ENCODE measurements at regions not wholly inside any gene's neighbourhood (a gene's known extent, or its start where the extent isn't known, plus 50 kb on each side); places are given as distances from the start of the nearest gene placed in this dataset.

DNA sequence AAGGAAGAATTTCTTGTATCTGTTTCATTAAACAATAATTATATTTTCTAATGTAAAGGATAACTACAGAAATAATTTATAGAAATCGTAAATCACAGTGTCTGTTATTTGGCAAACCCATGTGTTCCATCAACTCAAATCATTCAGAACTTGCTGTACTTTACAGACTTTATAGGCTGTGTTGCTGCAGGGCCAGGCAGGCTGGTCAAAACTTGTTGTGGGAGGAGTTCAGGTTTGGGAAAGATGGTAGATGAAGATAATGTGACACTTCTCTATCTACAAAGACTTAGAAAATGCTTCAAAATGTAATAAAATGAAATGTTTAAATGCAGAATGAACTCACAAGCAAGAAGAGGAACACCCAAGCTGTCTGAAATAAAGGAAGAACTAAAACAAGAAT lies 183.4 kb downstream of the SEMA6D start:
- H3K36me3 ChIP-seq (ENCODE audit: control insufficient read depth, insufficient read depth, low read length): no peaks in the 10 kb centered on the region
- H3K27me3 ChIP-seq (ENCODE audit: control insufficient read depth, insufficient read depth, low read length): no peaks in the 10 kb centered on the region
- no peaks in the 10 kb centered on the region for H3K4me1 ChIP-seq (ENCODE audit: control insufficient read depth, insufficient read depth, low read length)
- H3K27ac ChIP-seq (ENCODE audit: low read length): no peak overlapping the region
- TF ChIP-seq TCF7L2 (IDR thresholded peaks at IDR 0.05; ENCODE audit: low read depth, low read length): no peak
- TF ChIP-seq, protein P1, sequence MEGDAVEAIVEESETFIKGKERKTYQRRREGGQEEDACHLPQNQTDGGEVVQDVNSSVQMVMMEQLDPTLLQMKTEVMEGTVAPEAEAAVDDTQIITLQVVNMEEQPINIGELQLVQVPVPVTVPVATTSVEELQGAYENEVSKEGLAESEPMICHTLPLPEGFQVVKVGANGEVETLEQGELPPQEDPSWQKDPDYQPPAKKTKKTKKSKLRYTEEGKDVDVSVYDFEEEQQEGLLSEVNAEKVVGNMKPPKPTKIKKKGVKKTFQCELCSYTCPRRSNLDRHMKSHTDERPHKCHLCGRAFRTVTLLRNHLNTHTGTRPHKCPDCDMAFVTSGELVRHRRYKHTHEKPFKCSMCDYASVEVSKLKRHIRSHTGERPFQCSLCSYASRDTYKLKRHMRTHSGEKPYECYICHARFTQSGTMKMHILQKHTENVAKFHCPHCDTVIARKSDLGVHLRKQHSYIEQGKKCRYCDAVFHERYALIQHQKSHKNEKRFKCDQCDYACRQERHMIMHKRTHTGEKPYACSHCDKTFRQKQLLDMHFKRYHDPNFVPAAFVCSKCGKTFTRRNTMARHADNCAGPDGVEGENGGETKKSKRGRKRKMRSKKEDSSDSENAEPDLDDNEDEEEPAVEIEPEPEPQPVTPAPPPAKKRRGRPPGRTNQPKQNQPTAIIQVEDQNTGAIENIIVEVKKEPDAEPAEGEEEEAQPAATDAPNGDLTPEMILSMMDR (IDR thresholded peaks at IDR 0.05): no peak
- TF ChIP-seq SIN3A (IDR thresholded peaks at IDR 0.05; ENCODE audit: borderline replicate concordance, insufficient read depth, low read depth, low read length): no peak
- no peak for TF ChIP-seq POLR2AphosphoS5 (IDR thresholded peaks at IDR 0.05; ENCODE audit: low read depth, low read length)
- no peak for ATAC-seq
- intact Hi-C loops (cut with micrococcal nuclease; ENCODE audit: unreplicated experiment) (no loop called here), in situ Hi-C loops (cut with HindIII; ENCODE audit: low pct_unique_long_range_greater_than_20kb, low sequenced_read_pairs) (no loop called here)
- CTCF ChIA-PET: no interaction called here
- peaks cover 5% of the 10 kb centered on the region; the same call in 1 of the 2 replicates for H3K9me3 ChIP-seq (ENCODE audit: control insufficient read depth, insufficient read depth, low read depth, low read length)
- DNase-seq (ENCODE audit: low read depth, low spot score): no peak
- POLR2A ChIA-PET: no interaction called here
- BruUV-seq (replicated peaks): no TSS peak
- H3K4me3 ChIP-seq (ENCODE audit: low read depth in 2 of 2, low read length in 2 of 2): no peak overlapping the region

DNA sequence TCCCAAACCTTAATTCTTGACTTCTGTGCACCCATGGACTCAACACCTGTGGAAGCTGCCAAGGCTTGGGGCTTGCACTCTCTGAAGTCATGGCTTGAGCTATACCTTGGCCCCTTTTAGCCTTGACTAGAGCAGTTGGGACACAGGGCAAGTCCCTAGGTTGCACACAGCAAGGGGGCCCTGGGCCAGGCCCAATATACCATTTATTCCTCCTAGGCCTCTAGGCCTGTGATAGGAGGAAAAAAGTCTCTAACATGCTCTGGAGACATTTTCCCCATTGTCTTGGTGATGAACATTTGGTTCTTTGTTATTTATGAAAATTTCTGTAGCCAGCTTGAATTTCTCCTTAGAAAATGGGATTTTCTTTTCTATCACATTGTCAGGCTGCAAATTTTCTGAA lies 186.1 kb downstream of the SEMA6D start:
- intact Hi-C loops (cut with micrococcal nuclease; ENCODE audit: unreplicated experiment): no loop called here
- Histone ChIP-seq H3K27me3 (ENCODE audit: control insufficient read depth, insufficient read depth, low read length) (no peaks in the 10 kb centered on the region), H3K36me3 (ENCODE audit: control insufficient read depth, insufficient read depth, low read length) (no peaks in the 10 kb centered on the region), H3K4me3 (ENCODE audit: low read depth in 2 of 2, low read length in 2 of 2) (no peak overlapping the region), H3K4me1 (ENCODE audit: control insufficient read depth, insufficient read depth, low read length) (no peaks in the 10 kb centered on the region), H3K9me3 (ENCODE audit: control insufficient read depth, insufficient read depth, low read depth, low read length) (peaks cover 5% of the 10 kb centered on the region; the same call in 1 of the 2 replicates), H3K27ac (ENCODE audit: low read length) (no peak overlapping the region)
- ChIA-PET CTCF (no interaction called here), POLR2A (no interaction called here)
- no peak for ATAC-seq
- BruUV-seq (replicated peaks): no TSS peak
- in situ Hi-C loops (cut with HindIII; ENCODE audit: low pct_unique_long_range_greater_than_20kb, low sequenced_read_pairs): no loop called here
- no peak for DNase-seq (ENCODE audit: low read depth, low spot score)
- TF ChIP-seq SIN3A (IDR thresholded peaks at IDR 0.05; ENCODE audit: borderline replicate concordance, insufficient read depth, low read depth, low read length): no peak
- TF ChIP-seq, protein P2, sequence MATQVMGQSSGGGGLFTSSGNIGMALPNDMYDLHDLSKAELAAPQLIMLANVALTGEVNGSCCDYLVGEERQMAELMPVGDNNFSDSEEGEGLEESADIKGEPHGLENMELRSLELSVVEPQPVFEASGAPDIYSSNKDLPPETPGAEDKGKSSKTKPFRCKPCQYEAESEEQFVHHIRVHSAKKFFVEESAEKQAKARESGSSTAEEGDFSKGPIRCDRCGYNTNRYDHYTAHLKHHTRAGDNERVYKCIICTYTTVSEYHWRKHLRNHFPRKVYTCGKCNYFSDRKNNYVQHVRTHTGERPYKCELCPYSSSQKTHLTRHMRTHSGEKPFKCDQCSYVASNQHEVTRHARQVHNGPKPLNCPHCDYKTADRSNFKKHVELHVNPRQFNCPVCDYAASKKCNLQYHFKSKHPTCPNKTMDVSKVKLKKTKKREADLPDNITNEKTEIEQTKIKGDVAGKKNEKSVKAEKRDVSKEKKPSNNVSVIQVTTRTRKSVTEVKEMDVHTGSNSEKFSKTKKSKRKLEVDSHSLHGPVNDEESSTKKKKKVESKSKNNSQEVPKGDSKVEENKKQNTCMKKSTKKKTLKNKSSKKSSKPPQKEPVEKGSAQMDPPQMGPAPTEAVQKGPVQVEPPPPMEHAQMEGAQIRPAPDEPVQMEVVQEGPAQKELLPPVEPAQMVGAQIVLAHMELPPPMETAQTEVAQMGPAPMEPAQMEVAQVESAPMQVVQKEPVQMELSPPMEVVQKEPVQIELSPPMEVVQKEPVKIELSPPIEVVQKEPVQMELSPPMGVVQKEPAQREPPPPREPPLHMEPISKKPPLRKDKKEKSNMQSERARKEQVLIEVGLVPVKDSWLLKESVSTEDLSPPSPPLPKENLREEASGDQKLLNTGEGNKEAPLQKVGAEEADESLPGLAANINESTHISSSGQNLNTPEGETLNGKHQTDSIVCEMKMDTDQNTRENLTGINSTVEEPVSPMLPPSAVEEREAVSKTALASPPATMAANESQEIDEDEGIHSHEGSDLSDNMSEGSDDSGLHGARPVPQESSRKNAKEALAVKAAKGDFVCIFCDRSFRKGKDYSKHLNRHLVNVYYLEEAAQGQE (IDR thresholded peaks at IDR 0.05; ENCODE audit: insufficient read depth in 1 of 2, low read depth in 2 of 2, low read length in 1 of 2): no peak
- TF ChIP-seq TCF7L2 (IDR thresholded peaks at IDR 0.05; ENCODE audit: low read depth, low read length): no peak
- TF ChIP-seq, protein P1 (IDR thresholded peaks at IDR 0.05): no peak
- no peak for TF ChIP-seq POLR2AphosphoS5 (IDR thresholded peaks at IDR 0.05; ENCODE audit: low read depth, low read length)
